ENCODE measurements at regions not wholly inside any gene's neighbourhood (a gene's known extent, or its start where the extent isn't known, plus 50 kb on each side); places are given as distances from the start of the nearest gene placed in this dataset.
"Not testable (repeated sequence)": the region's sequence is repeated elsewhere in the genome, so short reads cannot be mapped to it uniquely, and the experiment has no call there.

DNA sequence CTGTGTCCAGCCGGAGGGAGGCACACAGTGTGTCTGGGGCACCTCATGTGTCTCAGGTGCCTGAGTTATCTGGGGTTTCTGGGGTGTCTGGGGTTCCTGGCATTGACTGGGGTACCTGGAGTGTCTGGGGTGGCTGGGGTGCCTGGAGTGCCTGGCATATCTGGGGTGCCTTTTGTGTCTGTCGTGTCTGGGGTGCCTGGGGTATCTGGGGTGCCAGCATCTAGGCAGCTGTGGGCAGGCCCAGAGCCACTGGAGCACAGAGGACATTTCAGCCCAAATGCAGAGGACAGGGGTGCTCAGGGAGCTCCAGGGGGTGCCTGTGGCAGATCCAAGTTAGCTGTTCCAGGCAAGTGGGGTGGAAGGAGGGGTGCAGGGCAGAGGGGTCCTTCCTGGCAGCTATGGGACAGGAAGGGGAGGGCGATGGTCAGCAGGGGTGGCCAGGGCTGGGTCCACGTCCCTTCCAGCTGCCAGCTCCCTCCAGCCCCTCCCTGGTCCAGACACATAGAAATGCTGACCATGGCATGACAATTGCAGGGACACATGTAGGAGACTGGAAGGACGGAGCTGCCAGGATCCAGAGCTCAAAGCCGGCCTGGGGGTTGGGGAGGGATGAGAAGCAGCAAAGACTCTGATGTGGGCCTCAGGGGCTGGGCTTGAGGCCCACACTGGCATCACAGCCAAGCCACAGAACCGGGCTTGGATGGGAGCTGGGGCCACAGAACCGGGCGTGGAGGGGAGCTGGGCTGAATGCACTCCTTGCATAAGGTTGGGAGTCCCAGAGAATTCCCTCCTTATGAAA, 133.0 kb downstream of the BRD1 start:
- no peak for DNase-seq

DNA sequence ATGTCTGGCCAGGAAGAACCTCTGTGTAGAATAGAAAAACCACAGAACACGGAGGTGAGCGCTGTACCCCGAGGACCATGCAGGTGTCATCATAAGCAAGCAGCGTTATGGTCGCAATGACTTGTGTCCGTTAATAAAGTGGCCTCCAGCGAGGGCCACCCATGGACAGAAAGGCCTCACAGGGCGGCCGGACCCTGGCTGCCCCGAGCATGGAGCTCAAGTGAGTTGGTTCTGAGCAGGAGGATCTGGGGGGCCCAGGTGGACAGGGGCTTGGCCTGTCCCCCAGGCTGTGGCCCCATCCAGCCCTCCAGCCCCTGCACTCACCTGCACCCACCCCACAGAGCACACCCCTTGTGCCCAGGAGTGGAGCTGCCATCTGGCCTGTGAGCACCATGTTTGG, 133.8 kb downstream of the BRD1 start:
- DNase-seq = no peak

DNA sequence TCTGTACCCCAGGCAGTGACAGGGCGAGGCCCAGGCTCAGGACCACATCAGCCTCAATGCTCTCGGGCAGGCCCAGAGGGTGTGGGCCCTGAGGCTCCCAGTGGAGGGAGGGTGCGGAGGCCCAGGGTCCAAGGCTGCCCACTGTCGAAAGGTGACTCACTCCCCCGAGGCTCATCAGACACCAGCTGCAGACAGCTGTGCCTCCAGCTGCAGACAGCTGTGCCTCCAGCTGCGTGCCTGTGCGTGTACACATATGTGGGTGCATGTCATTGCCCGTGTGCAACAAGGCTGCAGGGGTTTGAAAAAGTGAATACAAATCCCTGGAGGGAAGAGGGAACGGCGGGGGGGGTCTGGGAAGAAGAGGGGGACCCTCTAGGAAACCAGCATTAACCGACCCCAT, 134.3 kb downstream of the BRD1 start:
- DNase-seq = no peak

- DNase-seq = no peak
These were observed 135.0 kb downstream of the BRD1 start for GRCh38 chr22:49692499-49693225.

DNA sequence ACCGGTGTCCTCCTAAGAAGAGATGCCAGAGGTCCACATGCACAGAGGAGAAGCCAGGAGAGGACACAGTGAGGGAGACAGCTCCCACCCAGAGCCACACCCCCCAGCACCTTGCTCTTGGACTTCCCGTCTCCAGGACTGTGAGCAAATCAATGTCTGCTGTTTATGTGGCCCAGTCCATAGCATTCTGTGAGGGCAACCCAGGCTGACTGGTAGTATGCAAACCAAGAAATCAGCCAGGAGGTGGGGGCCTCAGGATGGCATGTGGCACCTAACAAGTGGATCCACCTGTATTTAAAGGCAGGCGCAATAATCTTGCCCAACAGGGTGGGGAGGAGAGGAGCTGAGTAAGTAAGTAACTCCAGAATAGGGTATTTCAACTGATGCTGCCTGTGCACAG, 136.4 kb downstream of the BRD1 start:
- DNase-seq = no peak

- no peak for DNase-seq
These were observed 137.2 kb downstream of the BRD1 start for GRCh38 chr22:49690454-49690853.

- DNase-seq = no peak
These were observed 137.8 kb downstream of the BRD1 start for GRCh38 chr22:49689858-49690257.

- DNase-seq = no peak
These were observed 138.4 kb downstream of the BRD1 start for GRCh38 chr22:49689255-49689770.

DNA sequence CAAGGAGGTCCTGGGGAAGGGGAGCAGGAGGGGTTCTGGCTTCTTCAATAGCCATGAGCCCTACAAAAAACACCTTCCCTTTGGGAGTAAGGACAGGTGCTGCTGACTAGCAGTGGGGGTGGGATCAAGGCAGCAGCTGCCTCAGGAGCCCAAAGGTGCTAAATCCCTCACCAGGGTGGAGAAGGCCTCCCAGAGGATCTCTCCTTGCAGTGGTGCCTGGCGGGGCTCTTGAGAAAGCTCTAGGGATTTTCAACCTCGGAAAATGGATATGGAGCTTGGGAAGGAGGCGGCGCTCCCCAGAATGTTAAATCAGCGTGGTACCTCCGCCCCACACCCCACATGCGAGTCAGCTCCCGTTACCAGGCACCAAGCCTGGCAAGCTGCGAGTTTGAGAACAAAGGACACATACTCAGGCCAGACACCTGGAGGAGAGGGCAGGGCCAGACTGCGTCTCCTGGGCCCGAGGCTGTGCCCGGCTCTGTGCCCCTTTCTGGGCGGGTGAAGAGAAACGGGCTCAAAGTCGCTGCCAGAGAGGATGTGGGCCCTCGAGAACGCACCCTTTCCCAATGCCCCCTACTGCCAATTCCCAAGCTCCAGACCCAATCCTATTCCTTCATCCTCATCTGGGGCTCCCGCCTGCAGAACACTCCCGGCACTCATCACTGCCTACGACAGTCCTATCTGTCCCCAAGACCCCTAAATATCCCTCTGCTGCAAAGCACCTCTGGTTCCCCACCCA, 139.0 kb downstream of the BRD1 start:
- DNase-seq = no peak

DNA sequence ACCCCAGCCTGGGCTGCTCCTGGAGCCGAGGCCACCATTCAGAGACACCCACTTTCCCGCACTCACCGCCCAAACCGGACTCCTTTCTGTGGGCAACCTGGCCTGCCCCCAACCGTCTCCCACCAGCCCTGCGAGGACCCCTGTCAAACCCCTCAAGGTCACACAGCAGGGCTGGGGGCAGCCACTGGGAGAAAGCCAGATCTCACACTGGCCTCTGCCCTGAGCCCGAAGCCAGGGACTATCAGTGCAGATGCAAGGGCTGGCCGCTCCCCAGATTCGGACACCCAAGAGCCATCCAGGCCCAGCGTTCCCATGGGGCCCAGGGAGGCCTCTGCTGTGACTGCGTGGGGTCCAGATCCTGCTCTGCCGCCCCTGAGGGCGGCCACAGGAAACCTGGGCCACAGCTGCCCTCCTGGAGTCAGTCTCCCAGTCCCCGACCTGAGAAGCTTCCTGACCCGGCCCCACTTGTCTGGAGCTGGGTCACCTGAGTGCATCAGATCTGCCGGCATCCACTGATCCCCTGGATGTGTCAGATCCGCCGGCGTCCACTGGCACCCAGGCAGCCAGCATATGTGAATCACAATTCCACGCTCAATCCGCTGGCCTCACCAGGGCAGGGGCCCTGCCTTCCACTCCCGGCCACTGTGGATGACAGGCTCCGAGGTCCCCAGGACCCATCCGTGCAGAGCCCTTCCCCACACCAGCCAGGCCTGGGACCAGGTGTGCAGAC, 139.7 kb downstream of the BRD1 start:
- DNase-seq = no peak

GRCh38 chr22:49687333-49687732, 140.3 kb downstream of the BRD1 start:
- no peak for DNase-seq

- no peak for DNase-seq
These were observed 141.0 kb downstream of the BRD1 start for GRCh38 chr22:49686495-49687219.

GRCh38 chr22:49685686-49686085, 142.0 kb downstream of the BRD1 start:
- no peak for DNase-seq

DNA sequence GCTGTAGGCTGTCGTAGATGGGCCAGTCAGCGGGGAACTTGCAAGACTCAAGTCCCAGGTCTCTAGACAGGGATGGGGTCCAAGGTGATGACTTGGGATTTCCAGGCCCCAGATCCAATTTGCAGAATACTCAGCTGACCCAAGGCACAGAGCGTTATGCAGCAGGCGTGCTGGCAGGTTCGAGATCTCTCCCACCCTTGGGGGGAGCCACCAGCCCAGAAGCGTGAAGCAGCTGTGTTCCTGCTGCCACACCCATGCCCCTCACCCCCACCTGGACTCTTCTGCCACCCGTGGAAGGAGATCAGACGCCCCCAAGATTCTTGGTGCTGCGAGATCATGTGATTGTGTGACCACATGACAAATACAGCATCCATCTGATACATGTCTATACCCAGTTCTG, 142.6 kb downstream of the BRD1 start:
- DNase-seq = no peak

GRCh38 chr22:49683032-49683431, 144.6 kb downstream of the BRD1 start:
- no peak for DNase-seq

GRCh38 chr22:49680819-49681218, 146.9 kb downstream of the BRD1 start:
- DNase-seq = not testable (repeated sequence)

DNA sequence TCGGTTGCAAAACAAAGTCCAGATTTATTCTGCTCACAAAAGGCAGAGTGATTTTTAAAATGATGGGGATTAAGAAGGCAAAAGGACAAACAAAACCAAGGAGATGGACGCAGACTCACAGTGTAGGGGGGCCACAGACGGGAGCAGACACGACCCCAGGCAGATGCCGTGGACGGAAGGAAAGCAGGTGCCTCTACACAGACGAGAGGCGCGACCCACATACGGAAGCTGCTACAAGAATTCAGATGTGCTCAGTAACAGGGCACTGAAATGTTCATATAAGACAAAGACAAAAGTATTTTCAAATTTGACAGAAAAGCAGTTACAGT, 148.9 kb downstream of the BRD1 start:
- DNase-seq = no peak

- DNase-seq = no peak
These were observed 149.4 kb downstream of the BRD1 start for GRCh38 chr22:49678137-49678841.

- DNase-seq = no peak
These were observed 150.2 kb downstream of the BRD1 start for GRCh38 chr22:49677495-49677889.

- no peak for DNase-seq
These were observed 150.7 kb downstream of the BRD1 start for GRCh38 chr22:49676783-49677494.

DNA sequence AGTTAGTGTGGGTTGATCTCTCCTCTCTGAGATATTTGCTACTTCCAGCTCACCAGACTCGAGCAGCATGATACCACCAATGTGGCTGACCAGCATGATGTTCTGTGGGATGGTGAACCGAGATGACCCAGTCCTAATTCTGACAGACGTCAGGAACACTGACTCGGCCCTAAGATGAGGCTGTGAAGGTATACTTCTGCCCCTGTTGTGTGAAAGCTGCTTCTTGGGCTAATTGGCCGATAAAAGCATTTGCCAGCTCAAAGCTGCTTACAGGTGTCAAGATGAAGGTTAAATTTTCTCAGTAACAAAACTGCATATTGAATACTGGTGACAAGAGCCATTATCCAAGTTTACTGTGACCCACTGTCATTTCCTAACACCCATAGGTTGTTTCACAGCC, 151.4 kb downstream of the BRD1 start:
- DNase-seq = no peak

Data from hematopoietic multipotent progenitor cell treated with erythropoietin and hydrocortisone succinate and interleukin-3 and kit ligand, for 4 days (in vitro differentiated cells).